ENCODE measurements at regions not wholly inside any gene's neighbourhood (a gene's known extent, or its start where the extent isn't known, plus 50 kb on each side); places are given as distances from the start of the nearest gene placed in this dataset.

DNA sequence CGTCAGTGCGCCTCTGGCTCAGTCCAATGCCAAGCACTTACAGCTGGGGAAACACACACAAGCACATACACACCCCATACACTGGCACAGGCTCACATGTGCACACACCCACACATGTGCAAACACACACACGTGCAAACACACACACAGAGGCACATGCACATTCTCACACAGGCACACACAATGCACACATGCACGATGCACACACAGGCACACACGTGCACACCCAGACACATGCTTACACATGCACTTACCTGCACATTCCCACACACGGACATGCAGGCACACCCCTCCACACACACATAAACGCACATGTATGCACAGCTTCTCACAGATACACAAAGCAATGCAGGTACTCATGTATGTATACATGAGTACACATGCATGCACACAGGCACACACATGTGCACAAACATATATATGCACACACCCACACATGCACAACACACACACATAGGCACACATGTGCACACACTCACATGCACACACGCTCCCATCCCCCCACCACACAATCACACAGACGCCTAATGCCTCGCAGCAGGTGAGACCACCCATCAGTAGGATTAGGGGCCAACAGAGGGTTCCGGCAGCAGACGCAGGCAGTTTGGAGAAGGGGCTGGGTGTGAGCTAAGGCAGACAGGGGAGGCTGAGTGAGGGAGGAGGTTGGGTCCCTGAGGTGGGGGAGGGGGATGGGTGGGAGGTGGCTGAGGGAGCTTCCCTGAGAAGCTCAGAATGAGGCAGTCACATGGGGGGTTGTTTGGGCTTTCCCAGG, 71.2 kb upstream of the SLCO4A1 start:
- Histone ChIP-seq H3K27me3 (ENCODE audit: control insufficient read depth, insufficient read depth, low read length) (peaks cover 49% of the 10 kb centered on the region), H3K36me3 (ENCODE audit: control insufficient read depth, insufficient read depth, low read length) (no peaks in the 10 kb centered on the region), H3K4me3 (ENCODE audit: low read depth, low read length) (no peak overlapping the region)
- no peak for DNase-seq (ENCODE audit: low read depth)
- TF ChIP-seq, protein P1, sequence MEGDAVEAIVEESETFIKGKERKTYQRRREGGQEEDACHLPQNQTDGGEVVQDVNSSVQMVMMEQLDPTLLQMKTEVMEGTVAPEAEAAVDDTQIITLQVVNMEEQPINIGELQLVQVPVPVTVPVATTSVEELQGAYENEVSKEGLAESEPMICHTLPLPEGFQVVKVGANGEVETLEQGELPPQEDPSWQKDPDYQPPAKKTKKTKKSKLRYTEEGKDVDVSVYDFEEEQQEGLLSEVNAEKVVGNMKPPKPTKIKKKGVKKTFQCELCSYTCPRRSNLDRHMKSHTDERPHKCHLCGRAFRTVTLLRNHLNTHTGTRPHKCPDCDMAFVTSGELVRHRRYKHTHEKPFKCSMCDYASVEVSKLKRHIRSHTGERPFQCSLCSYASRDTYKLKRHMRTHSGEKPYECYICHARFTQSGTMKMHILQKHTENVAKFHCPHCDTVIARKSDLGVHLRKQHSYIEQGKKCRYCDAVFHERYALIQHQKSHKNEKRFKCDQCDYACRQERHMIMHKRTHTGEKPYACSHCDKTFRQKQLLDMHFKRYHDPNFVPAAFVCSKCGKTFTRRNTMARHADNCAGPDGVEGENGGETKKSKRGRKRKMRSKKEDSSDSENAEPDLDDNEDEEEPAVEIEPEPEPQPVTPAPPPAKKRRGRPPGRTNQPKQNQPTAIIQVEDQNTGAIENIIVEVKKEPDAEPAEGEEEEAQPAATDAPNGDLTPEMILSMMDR (IDR thresholded peaks at IDR 0.05; ENCODE audit: insufficient read depth, low read length, poor library complexity, severe bottlenecking) = no peak

- Histone ChIP-seq H3K4me3 (ENCODE audit: low read depth, low read length) (no peak overlapping the region), H3K27me3 (ENCODE audit: control insufficient read depth, insufficient read depth, low read length) (peaks cover 49% of the 10 kb centered on the region), H3K36me3 (ENCODE audit: control insufficient read depth, insufficient read depth, low read length) (no peaks in the 10 kb centered on the region)
- DNase-seq (ENCODE audit: low read depth) = no peak
- TF ChIP-seq, protein P1 (IDR thresholded peaks at IDR 0.05; ENCODE audit: insufficient read depth, low read length, poor library complexity, severe bottlenecking) = no peak
Observed at GRCh38 chr20:62571669-62572344, 70.5 kb upstream of the SLCO4A1 start.

- DNase-seq (ENCODE audit: low read depth) = no peak
- Histone ChIP-seq H3K36me3 (ENCODE audit: control insufficient read depth, insufficient read depth, low read length) (no peaks in the 10 kb centered on the region), H3K27me3 (ENCODE audit: control insufficient read depth, insufficient read depth, low read length) (peaks cover 46% of the 10 kb centered on the region), H3K4me3 (ENCODE audit: low read depth, low read length) (no peak overlapping the region)
- TF ChIP-seq, protein P1 (IDR thresholded peaks at IDR 0.05; ENCODE audit: insufficient read depth, low read length, poor library complexity, severe bottlenecking) = no peak
Observed at GRCh38 chr20:62572980-62573379, 69.3 kb upstream of the SLCO4A1 start.

DNA sequence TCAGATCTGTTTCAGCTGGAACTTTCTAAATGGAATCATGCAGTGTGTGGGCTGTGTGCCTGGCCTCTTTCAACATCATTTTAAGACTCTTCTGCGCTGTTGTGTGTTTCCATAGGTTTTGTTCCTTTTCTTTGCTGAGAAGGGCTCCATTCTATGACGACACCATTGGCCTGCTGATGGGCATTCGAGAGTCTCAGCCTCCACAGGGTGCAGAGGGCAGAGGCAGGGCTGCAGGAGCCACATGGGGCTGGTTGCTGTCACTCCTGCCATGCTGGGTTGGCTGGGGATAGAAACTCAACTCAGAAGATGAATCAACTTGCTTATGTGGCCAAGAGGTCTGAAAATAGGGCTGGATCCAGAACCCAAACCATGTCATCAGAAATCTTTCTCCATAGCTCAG, 68.5 kb upstream of the SLCO4A1 start:
- TF ChIP-seq, protein P1 (IDR thresholded peaks at IDR 0.05; ENCODE audit: insufficient read depth, low read length, poor library complexity, severe bottlenecking) = no peak
- peaks cover 48% of the 10 kb centered on the region for H3K27me3 ChIP-seq (ENCODE audit: control insufficient read depth, insufficient read depth, low read length)
- H3K36me3 ChIP-seq (ENCODE audit: control insufficient read depth, insufficient read depth, low read length) = no peaks in the 10 kb centered on the region
- DNase-seq (ENCODE audit: low read depth) = no peak
- no peak overlapping the region for H3K4me3 ChIP-seq (ENCODE audit: low read depth, low read length)

- Histone ChIP-seq H3K4me3 (ENCODE audit: low read depth, low read length) (no peak overlapping the region), H3K27me3 (ENCODE audit: control insufficient read depth, insufficient read depth, low read length) (peaks cover 50% of the 10 kb centered on the region), H3K36me3 (ENCODE audit: control insufficient read depth, insufficient read depth, low read length) (no peaks in the 10 kb centered on the region)
- TF ChIP-seq, protein P1 (IDR thresholded peaks at IDR 0.05; ENCODE audit: insufficient read depth, low read length, poor library complexity, severe bottlenecking) = no peak
- no peak for DNase-seq (ENCODE audit: low read depth)
Observed at GRCh38 chr20:62574230-62574993, 67.9 kb upstream of the SLCO4A1 start.
